ENCODE measurements at regions not wholly inside any gene's neighbourhood (a gene's known extent, or its start where the extent isn't known, plus 50 kb on each side); places are given as distances from the start of the nearest gene placed in this dataset.
A peak's percentile ranks its signal among the peaks of the same experiment; 100 is the strongest.

GRCh38 chr10:43891241-43891640 is 242.6 kb upstream of the ZNF32 start:
- intact Hi-C loops (cut with DNase I) = no loop called here
- no peak for DNase-seq

- intact Hi-C loops (cut with DNase I) = no loop called here
- DNase-seq = no peak
Observed at GRCh38 chr10:43890124-43890523, 241.4 kb upstream of the ZNF32 start.

- DNase-seq = no peak
- intact Hi-C loops (cut with DNase I) = no loop called here
Observed at GRCh38 chr10:43888586-43888985, 239.9 kb upstream of the ZNF32 start.

GRCh38 chr10:43885842-43886241 is 237.2 kb upstream of the ZNF32 start:
- peak in 1 of 42 donors; percentile 31 for DNase-seq
- intact Hi-C loops (cut with DNase I) = no loop called here

DNA sequence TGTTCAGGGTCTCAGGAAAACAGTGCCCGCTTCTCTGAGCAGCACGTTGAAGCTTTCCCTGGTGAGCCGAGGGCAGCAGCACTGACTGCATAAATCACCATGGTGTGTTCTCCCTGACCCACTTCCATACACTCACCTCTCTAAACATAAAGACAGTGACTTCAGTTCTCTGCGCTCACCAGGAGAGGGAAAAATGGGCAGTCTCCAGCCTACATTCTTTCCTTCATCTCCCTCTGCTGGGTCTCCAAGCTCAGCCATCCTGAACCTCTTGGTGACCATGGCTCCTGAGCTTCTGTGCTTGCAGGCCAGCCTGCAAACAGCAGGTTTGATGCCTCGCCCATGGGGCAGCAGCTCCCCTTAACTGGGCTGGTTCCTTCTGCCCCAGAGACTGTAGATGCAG is 236.6 kb upstream of the ZNF32 start:
- no peak for DNase-seq
- intact Hi-C loops (cut with DNase I) = no loop called here

- intact Hi-C loops (cut with DNase I) = no loop called here
- DNase-seq = no peak
Observed at GRCh38 chr10:43884501-43885105, 235.9 kb upstream of the ZNF32 start.

GRCh38 chr10:43882711-43883110 is 234.0 kb upstream of the ZNF32 start:
- intact Hi-C loops (cut with DNase I) = no loop called here
- no peak for DNase-seq

DNA sequence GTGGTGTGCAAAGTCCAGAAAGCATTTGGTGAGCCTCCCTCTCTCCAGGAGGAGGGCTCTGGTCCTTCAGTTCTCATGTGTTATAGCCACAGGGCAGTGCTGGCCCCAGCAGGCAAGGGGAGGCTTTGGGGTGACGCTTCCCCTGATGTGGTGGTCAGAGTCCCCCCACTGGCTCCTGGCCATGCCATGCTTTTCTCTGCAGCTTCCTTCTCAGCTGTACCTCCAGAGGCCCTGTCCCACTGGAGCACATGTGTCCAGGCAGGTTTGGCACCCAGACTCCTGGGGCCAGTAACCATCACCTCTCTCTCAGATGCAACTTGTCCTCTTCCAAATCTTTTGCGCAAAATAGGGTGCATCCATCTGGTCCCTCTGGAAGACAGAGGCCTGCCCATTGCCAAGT is 233.0 kb upstream of the ZNF32 start:
- DNase-seq = peak in 1 of 42 donors; percentile 38
- intact Hi-C loops (cut with DNase I) = no loop called here

DNA sequence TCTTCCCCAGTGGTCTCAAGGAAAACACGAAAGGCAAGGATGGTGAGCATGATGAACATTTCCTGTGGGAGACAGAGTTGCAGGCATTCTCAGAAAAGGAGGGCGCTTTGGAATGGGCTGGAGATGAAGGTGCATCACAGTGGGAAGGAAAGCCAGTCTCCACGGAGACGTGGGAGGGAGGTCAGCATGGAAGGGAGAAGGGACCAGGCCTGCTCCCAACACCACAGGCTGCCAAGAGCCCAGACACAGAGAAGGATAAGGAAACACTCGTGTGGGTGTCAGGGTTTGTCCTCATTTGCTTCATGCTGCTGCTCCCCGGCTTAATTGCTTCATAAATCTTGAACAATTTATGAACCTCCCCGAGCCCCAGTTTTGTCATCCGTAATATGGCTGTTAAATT is 231.5 kb upstream of the ZNF32 start:
- peak in 1 of 42 donors; percentile 22 for DNase-seq
- intact Hi-C loops (cut with DNase I) = no loop called here

GRCh38 chr10:43879742-43880141 is 231.1 kb upstream of the ZNF32 start:
- intact Hi-C loops (cut with DNase I) = no loop called here
- DNase-seq = peak in 1 of 42 donors; percentile 34

GRCh38 chr10:43879162-43879561 is 230.5 kb upstream of the ZNF32 start:
- intact Hi-C loops (cut with DNase I) = no loop called here
- DNase-seq = peak in 1 of 42 donors; percentile 31

GRCh38 chr10:43878386-43878785 is 229.7 kb upstream of the ZNF32 start:
- DNase-seq = peak in 8 of 42 donors; percentile 7 to 60 (median 28)
- intact Hi-C loops (cut with DNase I) = no loop called here

DNA sequence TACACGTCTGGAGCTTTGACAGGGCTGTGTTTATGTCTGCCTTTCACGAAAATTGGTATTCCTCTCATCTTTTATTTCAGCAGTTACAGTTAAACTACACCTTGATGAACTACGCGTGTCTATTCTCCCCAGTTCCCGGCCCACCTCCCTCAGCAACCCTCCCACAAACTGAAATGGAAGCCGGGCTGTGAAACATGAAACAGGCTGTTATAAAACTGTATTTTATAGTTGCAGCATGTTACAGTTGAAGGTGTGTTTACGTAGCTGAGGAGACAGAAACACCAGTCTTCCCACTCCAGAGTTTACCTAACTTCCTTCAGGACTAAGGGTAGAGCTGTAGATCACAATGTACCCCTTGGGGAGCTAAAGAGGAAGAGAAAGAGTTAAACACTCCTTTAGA is 228.3 kb upstream of the ZNF32 start:
- peak in 2 of 42 donors; percentile 7 to 14 for DNase-seq
- intact Hi-C loops (cut with DNase I) = no loop called here

GRCh38 chr10:43874984-43875383 is 226.3 kb upstream of the ZNF32 start:
- intact Hi-C loops (cut with DNase I) = no loop called here
- DNase-seq = peak in 2 of 42 donors; percentile 6 to 28

GRCh38 chr10:43873717-43874116 is 225.0 kb upstream of the ZNF32 start:
- intact Hi-C loops (cut with DNase I) = no loop called here
- peak in 2 of 42 donors; percentile 9 to 20 for DNase-seq

DNA sequence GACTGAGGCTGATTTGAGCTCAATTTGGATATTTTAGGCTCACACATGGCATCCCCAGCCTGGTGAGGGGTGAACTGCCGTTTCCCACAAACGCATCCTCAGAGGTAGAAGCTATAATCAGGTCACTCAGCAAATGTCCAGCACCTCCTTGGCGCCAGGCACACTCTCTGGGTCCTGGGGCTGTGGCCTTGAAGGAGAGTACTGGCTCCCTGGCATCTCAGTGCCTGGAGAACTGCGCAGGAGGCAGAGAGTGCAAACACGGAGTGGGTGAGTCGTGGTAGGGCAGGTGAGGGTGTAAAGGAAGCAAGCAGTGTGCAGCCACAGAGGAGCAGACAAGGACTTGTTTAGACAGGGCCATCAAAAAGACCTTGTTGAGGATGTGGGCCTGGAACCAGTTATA is 224.0 kb upstream of the ZNF32 start:
- intact Hi-C loops (cut with DNase I) = no loop called here
- peak in 1 of 42 donors; percentile 35 for DNase-seq

DNA sequence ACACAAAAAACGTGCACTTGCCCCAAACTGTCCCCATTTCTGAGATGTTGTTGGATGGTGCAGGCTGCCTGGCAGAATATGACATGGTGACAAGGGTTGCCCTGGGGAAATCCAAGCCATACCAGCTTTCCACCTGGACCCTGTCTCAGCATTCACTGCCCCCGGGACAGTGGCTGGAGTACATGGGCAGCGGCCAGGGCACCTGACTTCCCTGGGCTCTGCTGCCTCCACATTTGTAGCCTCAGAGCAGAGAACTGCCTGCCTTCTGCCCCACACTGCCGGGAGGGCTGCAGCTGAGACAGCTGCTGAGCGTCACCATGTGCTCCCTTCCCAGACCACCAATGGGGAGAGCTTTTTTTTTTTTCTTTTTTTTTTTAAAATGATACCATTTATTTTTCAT is 222.9 kb upstream of the ZNF32 start:
- DNase-seq = peak in 1 of 42 donors; percentile 38
- intact Hi-C loops (cut with DNase I) = no loop called here

DNA sequence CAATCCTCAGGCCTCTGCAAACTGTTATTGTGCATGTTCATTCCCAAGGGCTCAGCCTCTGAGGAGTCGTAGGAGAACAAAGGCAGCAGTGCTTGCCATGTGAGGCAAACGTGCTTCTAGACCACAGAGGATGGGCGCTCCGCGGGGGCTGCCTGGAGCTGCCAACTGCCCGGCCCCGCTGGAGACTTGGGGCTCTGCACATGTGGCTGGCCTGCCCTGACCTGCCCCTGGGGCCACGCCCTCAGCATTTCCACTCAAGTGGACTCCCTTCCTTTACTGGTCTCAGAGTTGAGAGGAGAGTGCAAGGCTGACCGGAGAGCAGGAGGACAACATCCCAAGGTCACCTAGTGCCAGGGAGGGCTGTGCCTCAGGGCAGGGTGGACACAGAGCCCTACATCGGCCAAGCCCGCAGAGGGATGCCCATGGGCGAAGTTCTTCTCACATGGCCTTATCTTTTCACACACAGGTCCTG is 222.3 kb upstream of the ZNF32 start:
- intact Hi-C loops (cut with DNase I) = no loop called here

DNA sequence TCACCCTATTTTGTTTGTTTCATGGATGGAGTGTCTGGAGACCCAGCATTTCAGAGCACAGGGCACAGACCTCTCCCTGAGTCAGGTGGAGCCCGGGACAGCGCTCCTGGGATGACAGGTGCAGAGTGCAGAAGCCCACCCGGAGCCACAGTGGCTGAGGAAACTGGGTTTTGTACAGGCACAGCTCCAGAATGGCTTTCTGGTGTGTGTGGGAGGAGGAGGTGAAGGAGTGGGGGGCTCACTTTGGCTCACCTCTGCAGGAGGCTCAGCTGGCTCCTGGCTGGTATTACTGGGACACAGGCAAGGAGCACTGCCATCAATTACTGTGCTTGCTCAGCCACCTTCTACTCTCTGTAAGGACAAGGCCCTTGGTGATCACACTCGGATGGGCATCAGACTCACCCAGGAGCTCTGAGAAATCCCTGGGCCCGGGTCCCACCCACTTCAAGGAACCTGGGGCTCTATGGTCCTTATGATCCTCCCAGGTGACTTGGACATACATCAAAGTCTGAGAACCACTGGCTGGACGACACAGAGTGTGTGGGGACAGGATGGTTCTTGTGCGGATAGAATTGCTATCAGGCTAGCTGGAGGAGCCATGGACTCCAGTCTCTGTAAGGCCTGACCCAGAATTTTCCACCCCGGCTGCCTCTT is 221.1 kb upstream of the ZNF32 start:
- peak in 1 of 42 donors; percentile 33 for DNase-seq
- intact Hi-C loops (cut with DNase I) = no loop called here

More for the DNA sequence above, 222.3 kb upstream of the ZNF32 start:
- peak in 1 of 42 donors; percentile 41 for DNase-seq

- DNase-seq = no peak
- intact Hi-C loops (cut with DNase I) = no loop called here
Observed at GRCh38 chr10:43868952-43869351, 220.3 kb upstream of the ZNF32 start.
